Nucleus accumbens (tissue), 56 donors: ENCODE measurements at regions not wholly inside any gene's neighbourhood (a gene's known extent, or its start where the extent isn't known, plus 50 kb on each side); places are given as distances from the start of the nearest gene placed in this dataset.
"Not testable (repeated sequence)": the region's sequence is repeated elsewhere in the genome, so short reads cannot be mapped to it uniquely, and the experiment has no call there.

Source experiments
- DNase-seq, 56 donors: peaks; one replicate each; lab custom pipeline; 2025; lab: John Stamatoyannopoulos, UW

- not testable (repeated sequence) for DNase-seq
Measured at GRCh38 chr5:101283938-101284337, 380.9 kb upstream of the ST8SIA4 start.

GRCh38 chr5:101278917-101279316, 375.8 kb upstream of the ST8SIA4 start:
- no peak for DNase-seq

- peak in 3 of 56 donors; percentile 2 to 13 (median 6) for DNase-seq
Measured at GRCh38 chr5:101278011-101278687, 375.1 kb upstream of the ST8SIA4 start.

GRCh38 chr5:101271945-101272344, 368.9 kb upstream of the ST8SIA4 start:
- DNase-seq, result no peak

- DNase-seq, result no peak
Measured at GRCh38 chr5:101271416-101271815, 368.3 kb upstream of the ST8SIA4 start.

- no peak for DNase-seq
Measured at GRCh38 chr5:101260857-101261256, 357.8 kb upstream of the ST8SIA4 start.

- DNase-seq, result no peak
Measured at GRCh38 chr5:101253096-101253495, 350.0 kb upstream of the ST8SIA4 start.

- DNase-seq, result no peak
Measured at GRCh38 chr5:101244621-101245020, 341.5 kb upstream of the ST8SIA4 start.

GRCh38 chr5:101212942-101213514, 309.9 kb upstream of the ST8SIA4 start:
- no peak for DNase-seq

- no peak for DNase-seq
Measured at GRCh38 chr5:101206534-101206933, 303.5 kb upstream of the ST8SIA4 start.

GRCh38 chr5:101205065-101205464, 302.0 kb upstream of the ST8SIA4 start:
- DNase-seq, result not testable (repeated sequence)

GRCh38 chr5:101180365-101180764, 277.3 kb upstream of the ST8SIA4 start:
- DNase-seq, result not testable (repeated sequence)

GRCh38 chr5:101176605-101177004, 273.5 kb upstream of the ST8SIA4 start:
- no peak for DNase-seq

GRCh38 chr5:101174981-101175380, 271.9 kb upstream of the ST8SIA4 start:
- DNase-seq, result no peak

- DNase-seq, result no peak
Measured at GRCh38 chr5:101163088-101163487, 260.0 kb upstream of the ST8SIA4 start.

- DNase-seq, result peak in 5 of 56 donors; percentile 0 to 14 (median 2)
Measured at GRCh38 chr5:101160002-101160401, 256.9 kb upstream of the ST8SIA4 start.

GRCh38 chr5:101159006-101159405, 255.9 kb upstream of the ST8SIA4 start:
- no peak for DNase-seq

GRCh38 chr5:101153526-101153925, 250.4 kb upstream of the ST8SIA4 start:
- DNase-seq, result no peak

- DNase-seq, result no peak
Measured at GRCh38 chr5:101143526-101143925, 240.4 kb upstream of the ST8SIA4 start.

GRCh38 chr5:101142102-101142501, 239.0 kb upstream of the ST8SIA4 start:
- DNase-seq, result no peak

GRCh38 chr5:101136454-101136853, 233.4 kb upstream of the ST8SIA4 start:
- no peak for DNase-seq

GRCh38 chr5:101123363-101123762, 220.3 kb upstream of the ST8SIA4 start:
- no peak for DNase-seq
